Hepatocyte (in vitro differentiated cells): ENCODE measurements at regions not wholly inside any gene's neighbourhood (a gene's known extent, or its start where the extent isn't known, plus 50 kb on each side); places are given as distances from the start of the nearest gene placed in this dataset.

Source experiments
- DNase-seq: peaks from one replicate; pipeline ENCODE4 v3.0.0-alpha.2; 2016; ENCODE audit warnings: low spot score
- H2AFZ ChIP-seq: fragments of 200-600 bp; sonication (generic); 2 replicates; pipeline ENCODE4 v1.6.0; 2016; ENCODE audit warnings: antibody characterized with exemption, mild to moderate bottlenecking
- H3K27ac ChIP-seq: fragments of 200-600 bp; sonication (generic); 2 replicates; pipeline ENCODE4 v1.5.1; 2016; ENCODE audit warnings: mild to moderate bottlenecking
- H3K27me3 ChIP-seq: fragments of 200-600 bp; sonication (generic); 2 replicates; pipeline ENCODE4 v1.6.1; 2016
- H3K36me3 ChIP-seq: fragments of 200-600 bp; sonication (generic); replicated peaks from 2 replicates; pipeline ENCODE4 v1.5.1; 2016; ENCODE audit warnings: low read depth; ENCODE audit not compliant: insufficient read depth
- H3K4me1 ChIP-seq: fragments of 200-600 bp; sonication (generic); 2 replicates; pipeline ENCODE4 v1.5.1; 2016; ENCODE audit warnings: mild to moderate bottlenecking, moderate library complexity; ENCODE audit not compliant: insufficient read depth
- H3K4me2 ChIP-seq: fragments of 200-600 bp; sonication (generic); 2 replicates; pipeline ENCODE4 v1.6.0; 2016
- H3K4me3 ChIP-seq: fragments of 200-600 bp; sonication (generic); 2 replicates; pipeline ENCODE4 v1.5.1; 2016; ENCODE audit warnings: mild to moderate bottlenecking
- H3K79me2 ChIP-seq: fragments of 200-600 bp; sonication (generic); 2 replicates; pipeline ENCODE4 v1.6.0; 2017; ENCODE audit warnings: mild to moderate bottlenecking
- H3K9me2 ChIP-seq: fragments of 200-600 bp; sonication (generic); replicated peaks from 2 replicates; pipeline ENCODE4 v1.6.0; 2017; ENCODE audit warnings: mild to moderate bottlenecking; ENCODE audit not compliant: insufficient read depth
- H3K9me3 ChIP-seq: fragments of 200-600 bp; sonication (generic); 2 replicates; pipeline ENCODE4 v1.5.1; 2016; ENCODE audit warnings: low read depth, mild to moderate bottlenecking
- H4K20me1 ChIP-seq: fragments of 200-600 bp; sonication (generic); 2 replicates; pipeline ENCODE4 v1.6.0; 2016; ENCODE audit warnings: mild to moderate bottlenecking; ENCODE audit not compliant: insufficient read depth, poor library complexity, severe bottlenecking
- EZH2 ChIP-seq: fragments of 200-600 bp; sonication (generic); IDR thresholded peaks from 2 replicates; pipeline ENCODE4 v1.6.1; 2016; ENCODE audit warnings: antibody characterized with exemption, mild to moderate bottlenecking, borderline replicate concordance
- EZH2phosphoT487 ChIP-seq: fragments of 200-600 bp; sonication (generic); IDR thresholded peaks from one replicate; pipeline ENCODE4 v1.6.1; 2018; ENCODE audit warnings: antibody characterized with exemption, mild to moderate bottlenecking, low read depth, moderate library complexity; ENCODE audit not compliant: unreplicated experiment, severe bottlenecking
- WGBS: methylation state at CpG from one replicate; pipeline ENCODE4 v1.1.6; 2016; ENCODE audit warnings: low lambda C conversion rate; ENCODE audit errors: missing lambda C conversion rate; 5-methylcytosine and 5-hydroxymethylcytosine counted together
- TF ChIP-seq, protein P1 (sequence below): fragments of 200-600 bp; sonication (generic); IDR thresholded peaks from 2 replicates; pipeline ENCODE4 v1.5.1; 2016; ENCODE audit warnings: antibody characterized with exemption, mild to moderate bottlenecking; ENCODE audit not compliant: poor library complexity

DNA sequence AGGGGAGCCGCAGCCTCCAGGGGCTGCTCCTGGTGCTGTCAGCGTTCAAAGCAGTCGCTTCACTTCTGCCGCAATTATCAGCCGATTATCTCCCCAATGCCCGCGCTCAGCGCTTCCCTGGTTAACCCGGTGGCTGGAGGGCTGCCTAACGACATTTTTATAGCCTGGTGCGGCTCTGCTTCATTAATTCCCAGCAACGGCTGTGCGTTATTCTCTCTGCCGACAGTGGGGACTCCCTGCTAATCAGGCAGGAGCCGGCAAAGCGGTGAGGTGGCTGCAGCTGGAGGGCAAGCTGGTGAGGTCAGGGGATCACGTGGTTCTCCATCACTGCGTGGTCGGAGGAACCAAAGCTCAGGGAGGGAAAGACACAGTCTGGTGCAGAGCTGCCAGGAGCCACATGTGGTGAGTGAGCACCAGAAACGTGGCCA, 62.9 kb downstream of the GLRX5 start:
- Histone ChIP-seq H3K27ac (no peak overlapping the region), H3K9me3 (no peaks in the 10 kb centered on the region), H4K20me1 (no peaks in the 10 kb centered on the region), H3K27me3 (no peaks in the 10 kb centered on the region), H3K4me1 (no peaks in the 10 kb centered on the region), H3K9me2 (no peaks in the 10 kb centered on the region), H3K4me2 (peak overlapping the region; percentile 70), H3K36me3 (no peaks in the 10 kb centered on the region), H3K4me3 (no peak overlapping the region), H2AFZ (peak overlapping the region; percentile 49), H3K79me2 (no peaks in the 10 kb centered on the region)
- TF ChIP-seq EZH2 = no peak
- no peak for TF ChIP-seq EZH2phosphoT487
- TF ChIP-seq, protein P1, sequence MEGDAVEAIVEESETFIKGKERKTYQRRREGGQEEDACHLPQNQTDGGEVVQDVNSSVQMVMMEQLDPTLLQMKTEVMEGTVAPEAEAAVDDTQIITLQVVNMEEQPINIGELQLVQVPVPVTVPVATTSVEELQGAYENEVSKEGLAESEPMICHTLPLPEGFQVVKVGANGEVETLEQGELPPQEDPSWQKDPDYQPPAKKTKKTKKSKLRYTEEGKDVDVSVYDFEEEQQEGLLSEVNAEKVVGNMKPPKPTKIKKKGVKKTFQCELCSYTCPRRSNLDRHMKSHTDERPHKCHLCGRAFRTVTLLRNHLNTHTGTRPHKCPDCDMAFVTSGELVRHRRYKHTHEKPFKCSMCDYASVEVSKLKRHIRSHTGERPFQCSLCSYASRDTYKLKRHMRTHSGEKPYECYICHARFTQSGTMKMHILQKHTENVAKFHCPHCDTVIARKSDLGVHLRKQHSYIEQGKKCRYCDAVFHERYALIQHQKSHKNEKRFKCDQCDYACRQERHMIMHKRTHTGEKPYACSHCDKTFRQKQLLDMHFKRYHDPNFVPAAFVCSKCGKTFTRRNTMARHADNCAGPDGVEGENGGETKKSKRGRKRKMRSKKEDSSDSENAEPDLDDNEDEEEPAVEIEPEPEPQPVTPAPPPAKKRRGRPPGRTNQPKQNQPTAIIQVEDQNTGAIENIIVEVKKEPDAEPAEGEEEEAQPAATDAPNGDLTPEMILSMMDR = no peak
- peak; percentile 71 for DNase-seq
- 5% methylated on average over 20 of the region's 20 CpGs for WGBS

DNA sequence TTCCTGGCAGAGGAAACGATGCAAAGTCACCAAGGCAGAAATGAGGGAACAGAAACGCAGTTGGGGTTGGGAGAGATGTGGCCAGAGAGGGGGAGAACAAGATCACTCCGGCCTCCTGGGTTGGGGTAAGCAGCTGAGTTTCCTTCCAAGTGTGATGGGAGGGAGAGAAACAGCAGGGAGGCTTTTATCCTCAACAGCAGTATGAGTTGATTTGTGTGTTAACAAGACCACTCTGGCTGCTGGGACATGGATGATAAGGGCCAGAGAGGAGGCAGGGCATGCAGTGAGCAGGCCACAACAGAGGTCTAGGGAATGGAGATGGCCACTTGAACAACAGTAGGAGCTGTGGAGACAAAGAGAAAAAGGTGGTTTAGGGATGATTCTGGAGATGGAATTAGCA, 66.8 kb downstream of the GLRX5 start:
- no peak for DNase-seq
- H3K36me3 ChIP-seq = no peaks in the 10 kb centered on the region
- TF ChIP-seq, protein P1 = no peak
- TF ChIP-seq EZH2 = no peak
- no peak for TF ChIP-seq EZH2phosphoT487
- no peaks in the 10 kb centered on the region for H3K9me2 ChIP-seq
- H3K9me3 ChIP-seq = no peaks in the 10 kb centered on the region
- no peak overlapping the region for H3K4me2 ChIP-seq
- no peak overlapping the region for H3K27ac ChIP-seq
- no peaks in the 10 kb centered on the region for H4K20me1 ChIP-seq
- no peaks in the 10 kb centered on the region for H3K4me1 ChIP-seq
- no peaks in the 10 kb centered on the region for H3K27me3 ChIP-seq
- 61% methylated on average over 3 of the region's 3 CpGs for WGBS
- H3K4me3 ChIP-seq = no peak overlapping the region
- no peak overlapping the region for H2AFZ ChIP-seq
- no peaks in the 10 kb centered on the region for H3K79me2 ChIP-seq

DNA sequence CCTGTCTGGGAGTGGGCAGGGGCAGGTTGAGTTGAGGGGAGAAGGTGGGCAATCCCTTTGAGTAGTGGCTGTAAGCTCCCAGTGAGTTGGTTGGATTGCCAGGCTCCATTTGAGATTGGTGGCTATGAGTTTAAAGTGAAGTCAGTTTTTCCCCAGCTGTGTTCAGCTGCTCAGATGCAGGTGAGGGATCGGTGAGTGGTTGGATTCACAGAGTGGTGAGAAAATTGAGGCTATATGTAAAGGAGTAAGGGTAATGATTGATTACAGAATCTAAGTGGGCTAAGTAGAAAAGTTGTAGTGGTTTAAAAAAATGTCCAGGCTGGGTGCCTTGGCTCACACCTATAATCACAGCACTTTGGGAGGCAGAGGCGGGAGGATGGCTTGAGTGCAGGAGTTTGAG, 68.6 kb downstream of the GLRX5 start:
- Histone ChIP-seq H4K20me1 (no peaks in the 10 kb centered on the region), H3K27ac (no peak overlapping the region), H3K9me2 (no peaks in the 10 kb centered on the region), H3K9me3 (no peaks in the 10 kb centered on the region), H3K79me2 (no peaks in the 10 kb centered on the region), H3K36me3 (no peaks in the 10 kb centered on the region), H2AFZ (no peak overlapping the region), H3K4me2 (no peak overlapping the region), H3K27me3 (peaks cover 9% of the 10 kb centered on the region), H3K4me3 (no peak overlapping the region), H3K4me1 (no peaks in the 10 kb centered on the region)
- no peak for DNase-seq
- WGBS = 93% methylated on average over 2 of the region's 2 CpGs
- TF ChIP-seq, protein P1 = no peak
- no peak for TF ChIP-seq EZH2phosphoT487
- TF ChIP-seq EZH2 = no peak

DNA sequence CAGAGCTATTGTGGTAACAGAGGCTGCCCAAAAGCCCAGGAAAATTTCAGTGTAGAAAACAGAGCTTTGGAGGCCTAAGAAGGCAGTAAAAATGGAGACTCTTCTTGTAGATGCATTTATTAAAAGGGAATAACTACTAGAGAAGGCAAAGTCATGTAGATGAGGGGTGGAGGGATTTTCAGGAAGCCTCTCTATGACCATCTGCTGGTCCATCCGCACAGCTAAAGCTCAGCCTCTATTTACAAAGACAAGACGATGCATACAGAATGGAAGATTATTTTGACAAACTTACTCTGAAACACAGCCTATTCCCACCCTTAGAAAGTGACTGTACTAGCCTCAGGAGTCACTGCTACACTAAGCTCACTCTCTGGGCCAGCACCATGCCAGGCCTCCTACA, 71.4 kb downstream of the GLRX5 start:
- H2AFZ ChIP-seq = no peak overlapping the region
- no peak for DNase-seq
- H4K20me1 ChIP-seq = no peaks in the 10 kb centered on the region
- H3K9me3 ChIP-seq = no peaks in the 10 kb centered on the region
- no peaks in the 10 kb centered on the region for H3K4me1 ChIP-seq
- peaks cover 13% of the 10 kb centered on the region for H3K27me3 ChIP-seq
- no peaks in the 10 kb centered on the region for H3K9me2 ChIP-seq
- 86% methylated on average over 2 of the region's 2 CpGs for WGBS
- H3K4me2 ChIP-seq = no peak overlapping the region
- H3K36me3 ChIP-seq = no peaks in the 10 kb centered on the region
- H3K4me3 ChIP-seq = no peak overlapping the region
- no peak overlapping the region for H3K27ac ChIP-seq
- H3K79me2 ChIP-seq = no peaks in the 10 kb centered on the region
- no peak for TF ChIP-seq EZH2phosphoT487
- TF ChIP-seq EZH2 = no peak
- TF ChIP-seq, protein P1 = no peak
